GM18858 (cell line): ENCODE measurements at regions not wholly inside any gene's neighbourhood (a gene's known extent, or its start where the extent isn't known, plus 50 kb on each side); places are given as distances from the start of the nearest gene placed in this dataset.

Experiments used
- ATAC-seq: cut with Tn5 transposase; IDR thresholded peaks from one replicate; pipeline ENCODE4 v1.9.1; 2021; ENCODE audit not compliant: unreplicated experiment

- ATAC-seq: no peak
These were observed 1138.5 kb downstream of the CDH11 start for GRCh38 chr16:63983401-63983800.

GRCh38 chr16:63982741-63983140, 1139.1 kb downstream of the CDH11 start:
- no peak for ATAC-seq

DNA sequence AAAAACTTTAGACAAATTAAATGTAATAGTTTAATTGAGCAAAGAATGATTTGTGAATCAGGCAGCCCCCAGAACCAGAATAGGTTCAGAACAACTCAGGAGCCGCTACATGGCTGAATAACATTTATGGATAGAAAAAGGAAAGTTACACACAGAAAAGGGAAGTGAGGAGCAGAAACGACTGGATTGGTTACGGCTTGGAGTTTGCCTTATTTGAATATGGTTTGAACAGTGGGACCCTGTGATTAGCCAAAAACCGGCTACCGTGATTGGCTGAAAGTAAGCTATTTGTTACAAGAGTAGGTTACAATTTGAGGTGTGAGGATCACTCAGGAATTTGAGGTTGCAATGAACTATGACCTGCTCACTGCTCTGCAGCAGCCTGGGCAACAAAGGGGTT, 1139.8 kb downstream of the CDH11 start:
- ATAC-seq: no peak

- no peak for ATAC-seq
These were observed 1140.2 kb downstream of the CDH11 start for GRCh38 chr16:63981639-63982038.

GRCh38 chr16:63980763-63981162, 1141.1 kb downstream of the CDH11 start:
- no peak for ATAC-seq

DNA sequence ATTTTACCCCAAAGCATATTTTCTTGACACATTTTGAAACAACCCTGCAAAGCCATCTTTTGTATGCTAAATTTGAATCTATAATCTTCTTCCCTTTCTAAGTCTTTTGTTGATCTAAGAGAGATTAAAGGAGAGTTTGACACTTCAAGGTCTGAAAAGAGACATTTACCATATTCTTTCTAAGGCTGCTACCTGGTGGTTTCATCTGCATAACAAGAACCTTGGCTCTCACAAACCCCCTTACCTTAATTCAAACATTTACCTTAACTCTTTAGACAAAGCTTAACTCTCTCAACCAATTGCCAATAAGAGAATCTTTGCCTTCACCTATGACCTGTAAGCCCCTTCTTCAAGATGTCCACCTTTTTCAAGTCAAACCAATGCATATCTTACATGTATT, 1143.6 kb downstream of the CDH11 start:
- no peak for ATAC-seq

DNA sequence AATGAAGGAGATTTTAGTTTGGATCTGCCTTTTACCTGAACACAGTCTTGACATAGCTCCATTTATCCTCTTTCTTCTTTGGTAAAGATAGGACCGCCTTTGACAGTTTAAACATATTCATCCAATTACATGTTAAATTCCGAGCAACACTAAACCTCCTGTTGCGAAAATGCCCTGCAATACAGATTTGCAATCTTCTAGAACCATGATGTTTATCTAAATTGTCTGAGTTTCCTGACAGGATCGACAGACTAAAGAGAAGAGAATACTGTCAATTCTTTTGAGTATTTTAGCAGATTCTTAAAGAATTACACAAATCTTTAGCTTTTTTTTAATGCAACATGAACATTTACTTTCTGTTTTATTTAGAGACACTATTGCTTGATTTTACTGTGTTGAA, 1145.5 kb downstream of the CDH11 start:
- ATAC-seq: no peak

DNA sequence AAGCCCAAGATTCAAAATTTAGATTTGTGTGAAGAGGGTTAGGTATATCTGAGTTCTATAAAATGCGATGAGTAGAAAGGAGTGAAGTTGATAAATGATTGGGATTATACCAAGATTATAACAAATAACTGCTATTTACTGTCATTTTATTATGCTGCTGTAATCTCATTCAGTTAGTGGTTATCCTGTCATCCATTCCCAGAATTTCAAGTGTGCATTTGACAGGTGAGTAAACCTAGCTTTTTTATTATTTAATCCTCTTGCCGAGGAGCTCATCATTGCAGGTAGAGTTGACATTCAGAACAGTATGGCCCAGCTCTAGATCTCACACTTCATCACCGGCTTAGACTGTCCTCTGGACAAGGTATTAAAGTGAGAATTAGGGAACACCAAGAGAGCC, 1146.2 kb downstream of the CDH11 start:
- no peak for ATAC-seq

- no peak for ATAC-seq
These were observed 1153.9 kb downstream of the CDH11 start for GRCh38 chr16:63967966-63968365.

DNA sequence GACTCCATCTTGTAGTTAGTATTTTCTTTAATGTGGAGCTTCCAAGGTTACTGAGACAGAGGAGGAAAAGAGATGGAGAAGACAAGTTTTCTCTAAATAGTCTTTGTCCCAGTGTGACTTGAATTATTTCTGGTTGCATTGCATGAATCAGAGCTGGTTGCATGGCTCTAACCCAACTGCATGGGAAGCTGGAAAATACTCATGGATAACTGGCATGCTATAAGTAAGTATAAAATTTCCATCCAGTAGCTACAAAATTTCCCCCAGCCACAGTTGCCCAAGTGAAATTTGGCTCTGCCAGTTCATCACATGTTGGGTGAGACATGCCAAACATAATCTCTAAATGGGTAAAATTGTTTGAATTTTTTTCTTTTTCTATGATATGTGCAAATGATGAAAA, 1161.5 kb downstream of the CDH11 start:
- no peak for ATAC-seq

GRCh38 chr16:63947022-63947421, 1174.8 kb downstream of the CDH11 start:
- no peak for ATAC-seq

DNA sequence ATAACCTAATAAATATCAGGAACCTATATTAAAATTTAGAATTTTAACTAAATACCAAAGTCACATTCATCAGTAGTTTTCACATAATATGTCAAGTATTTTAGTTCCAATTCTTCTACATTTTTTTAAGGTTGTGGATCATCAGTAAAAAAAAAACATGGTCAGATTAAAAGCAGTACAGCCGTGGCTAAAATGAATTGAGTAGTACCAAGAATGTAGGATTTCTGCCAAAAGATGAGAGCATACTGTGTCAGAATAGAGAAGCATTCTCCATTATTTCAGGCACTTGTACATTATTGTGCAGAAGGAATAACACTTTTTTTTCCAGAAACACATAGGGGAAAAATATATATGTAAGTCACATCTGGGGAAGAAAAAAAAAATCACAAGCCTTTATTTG, 1176.1 kb downstream of the CDH11 start:
- ATAC-seq: no peak

- no peak for ATAC-seq
These were observed 1178.3 kb downstream of the CDH11 start for GRCh38 chr16:63943566-63943965.

- no peak for ATAC-seq
These were observed 1183.2 kb downstream of the CDH11 start for GRCh38 chr16:63938661-63939060.

DNA sequence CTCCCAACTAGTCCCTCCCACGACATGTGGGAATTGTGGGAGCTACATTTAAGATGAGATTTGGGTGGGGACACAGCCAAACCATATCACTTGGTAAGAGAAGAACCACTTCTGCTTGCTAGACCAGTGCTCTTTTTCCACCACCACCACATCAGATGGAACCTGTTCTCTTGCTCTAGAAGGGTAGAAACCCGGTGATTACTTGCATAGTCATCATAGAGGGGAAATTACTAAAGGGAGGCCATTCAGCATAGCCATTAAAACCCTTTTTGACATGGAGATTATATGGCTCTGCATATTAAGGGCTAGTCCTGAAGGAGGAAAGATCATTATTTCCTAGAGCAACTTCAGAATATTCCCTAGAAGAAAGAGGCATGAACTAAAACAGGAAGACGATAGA, 1188.0 kb downstream of the CDH11 start:
- ATAC-seq: no peak

GRCh38 chr16:63928421-63928820, 1193.4 kb downstream of the CDH11 start:
- ATAC-seq: no peak

- no peak for ATAC-seq
These were observed 1196.6 kb downstream of the CDH11 start for GRCh38 chr16:63925221-63925620.

- no peak for ATAC-seq
These were observed 1199.3 kb downstream of the CDH11 start for GRCh38 chr16:63922560-63922959.

GRCh38 chr16:63921737-63922295, 1200.0 kb downstream of the CDH11 start:
- ATAC-seq: no peak

DNA sequence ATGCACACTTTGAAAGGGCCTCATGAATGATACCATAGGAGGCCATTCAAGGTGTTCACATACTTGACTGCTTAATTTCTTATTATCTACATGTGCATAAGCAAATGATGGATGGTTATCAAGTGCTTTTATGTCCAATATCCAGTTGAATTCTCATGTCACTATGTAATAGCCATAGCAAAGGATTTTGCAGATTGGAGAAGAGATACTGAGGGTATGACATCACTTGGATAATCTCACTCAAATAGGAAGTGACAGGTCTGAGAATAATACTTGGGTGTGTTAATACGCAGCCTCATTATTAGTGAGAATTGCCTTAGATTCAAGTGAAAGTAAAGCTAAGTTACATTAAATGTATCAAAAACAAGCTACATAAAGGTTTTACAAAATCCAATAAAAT, 1208.6 kb downstream of the CDH11 start:
- no peak for ATAC-seq

- no peak for ATAC-seq
These were observed 1214.6 kb downstream of the CDH11 start for GRCh38 chr16:63907251-63907650.

- ATAC-seq: no peak
These were observed 1216.9 kb downstream of the CDH11 start for GRCh38 chr16:63904930-63905329.

- no peak for ATAC-seq
These were observed 1217.7 kb downstream of the CDH11 start for GRCh38 chr16:63904182-63904581.
